ENCODE measurements at regions not wholly inside any gene's neighbourhood (a gene's known extent, or its start where the extent isn't known, plus 50 kb on each side); places are given as distances from the start of the nearest gene placed in this dataset.

DNA sequence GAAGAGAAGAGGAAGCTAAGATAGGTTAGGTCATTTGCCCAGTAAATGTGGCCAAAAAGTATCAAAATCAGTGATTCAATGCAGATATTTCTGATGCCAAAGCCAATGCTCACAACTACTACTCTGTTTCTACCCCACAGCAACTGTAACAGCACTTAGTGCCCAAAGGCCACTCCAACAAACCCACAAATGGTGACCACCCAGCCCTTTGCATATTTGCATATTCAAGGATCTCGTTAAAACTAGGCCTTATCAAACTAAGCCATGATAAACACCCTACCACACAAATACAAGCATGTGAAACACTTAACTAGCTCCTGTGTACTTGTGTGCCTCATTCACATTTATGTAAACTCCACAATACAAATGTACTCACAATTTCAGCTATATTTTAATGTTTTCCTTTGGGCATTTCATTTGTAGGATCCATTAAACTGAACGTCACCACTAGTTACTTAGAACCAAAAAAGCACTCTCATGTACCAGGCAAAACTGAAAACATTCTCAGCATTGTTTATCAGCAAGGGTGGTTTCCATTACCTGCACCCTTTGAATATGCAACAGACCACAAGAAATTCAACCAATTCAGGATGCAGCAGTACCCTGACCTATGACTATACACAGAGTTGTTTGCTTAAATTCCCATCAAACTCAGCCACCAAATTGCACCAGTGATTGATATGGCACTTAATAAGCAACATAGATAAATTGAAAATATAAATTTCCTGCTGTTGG is 111.2 kb upstream of the STT3B start:
- TF ChIP-seq EZH2 (IDR thresholded peaks at IDR 0.05; ENCODE audit: borderline replicate concordance, low read depth, low read length, severe bottlenecking) = no peak
- no peak for TF ChIP-seq FOS (IDR thresholded peaks at IDR 0.05; ENCODE audit: borderline replicate concordance, insufficient read depth, low read length)
- no peak for TF ChIP-seq POLR2AphosphoS5 (IDR thresholded peaks at IDR 0.05; ENCODE audit: insufficient read depth, low read depth, low read length)
- no peak for TF ChIP-seq MYC (IDR thresholded peaks at IDR 0.05; ENCODE audit: low read depth, low read length)
- TF ChIP-seq GATA2 (IDR thresholded peaks at IDR 0.05; ENCODE audit: insufficient read depth, insufficient read length, low read depth, low read length) = no peak
- TF ChIP-seq, protein P1, sequence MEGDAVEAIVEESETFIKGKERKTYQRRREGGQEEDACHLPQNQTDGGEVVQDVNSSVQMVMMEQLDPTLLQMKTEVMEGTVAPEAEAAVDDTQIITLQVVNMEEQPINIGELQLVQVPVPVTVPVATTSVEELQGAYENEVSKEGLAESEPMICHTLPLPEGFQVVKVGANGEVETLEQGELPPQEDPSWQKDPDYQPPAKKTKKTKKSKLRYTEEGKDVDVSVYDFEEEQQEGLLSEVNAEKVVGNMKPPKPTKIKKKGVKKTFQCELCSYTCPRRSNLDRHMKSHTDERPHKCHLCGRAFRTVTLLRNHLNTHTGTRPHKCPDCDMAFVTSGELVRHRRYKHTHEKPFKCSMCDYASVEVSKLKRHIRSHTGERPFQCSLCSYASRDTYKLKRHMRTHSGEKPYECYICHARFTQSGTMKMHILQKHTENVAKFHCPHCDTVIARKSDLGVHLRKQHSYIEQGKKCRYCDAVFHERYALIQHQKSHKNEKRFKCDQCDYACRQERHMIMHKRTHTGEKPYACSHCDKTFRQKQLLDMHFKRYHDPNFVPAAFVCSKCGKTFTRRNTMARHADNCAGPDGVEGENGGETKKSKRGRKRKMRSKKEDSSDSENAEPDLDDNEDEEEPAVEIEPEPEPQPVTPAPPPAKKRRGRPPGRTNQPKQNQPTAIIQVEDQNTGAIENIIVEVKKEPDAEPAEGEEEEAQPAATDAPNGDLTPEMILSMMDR (IDR thresholded peaks at IDR 0.05; ENCODE audit: extremely low read depth in 1 of 2, insufficient read depth in 1 of 2, low read depth in 1 of 2, low read length in 2 of 2) = no peak
- TF ChIP-seq JUN (IDR thresholded peaks at IDR 0.05; ENCODE audit: borderline replicate concordance, insufficient read depth, insufficient read length, low read depth) = no peak
- TF ChIP-seq POLR2A (IDR thresholded peaks at IDR 0.05; ENCODE audit: low read depth, low read length) = no peak
- TF ChIP-seq, protein P2, sequence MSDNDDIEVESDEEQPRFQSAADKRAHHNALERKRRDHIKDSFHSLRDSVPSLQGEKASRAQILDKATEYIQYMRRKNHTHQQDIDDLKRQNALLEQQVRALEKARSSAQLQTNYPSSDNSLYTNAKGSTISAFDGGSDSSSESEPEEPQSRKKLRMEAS (IDR thresholded peaks at IDR 0.05; ENCODE audit: insufficient read depth, insufficient read length) = no peak
- no peaks in the 10 kb centered on the region for H4K20me1 ChIP-seq (replicated peaks; ENCODE audit: control insufficient read depth, extremely low read depth, insufficient read depth, low read length)
- dilution Hi-C loops (cut with MboI; ENCODE audit: extremely low pct_ligation_motif_present, low sequenced_read_pairs) = no loop called here
- no peak overlapping the region for H2AFZ ChIP-seq (ENCODE audit: low read depth, low read length)
- no TSS peak for BruUV-seq (replicated peaks)
- H3K27me3 ChIP-seq (ENCODE audit: control insufficient read depth in 2 of 2, insufficient read depth in 2 of 2, low read length in 2 of 2) = peaks cover 0 to 2% of the 10 kb centered on the region in 2 experiments
- no peaks in the 10 kb centered on the region for H3K36me3 ChIP-seq (ENCODE audit: control insufficient read depth in 2 of 2, extremely low read depth in 1 of 2, insufficient read depth in 2 of 2, low read length in 2 of 2)
- H3K79me2 ChIP-seq (ENCODE audit: control insufficient read depth, insufficient read depth, low read length) = no peaks in the 10 kb centered on the region
- FAIRE-seq = no peak
- ChIA-PET CTCF (interaction anchor here (1.2 to 1.5 kb wide), 2 partner anchors 29 to 48 kb away, joined by 3 read pairs; no protein-coding TSS in a partner anchor), POLR2A (no interaction called here)
- no peak for DNase-seq (ENCODE audit: low read depth, low spot score)
- H3K9ac ChIP-seq (replicated peaks; ENCODE audit: extremely low read depth, insufficient read depth, low read length) = no peak overlapping the region
- no peak overlapping the region for H3K4me2 ChIP-seq (ENCODE audit: insufficient read depth, low read length)
- intact Hi-C loops (cut with micrococcal nuclease) = no loop called here
- no peak overlapping the region for H3K27ac ChIP-seq (ENCODE audit: insufficient read depth, low read depth, low read length)
- no peak overlapping the region for H3K4me3 ChIP-seq (replicated peaks in 1 of 3; ENCODE audit: insufficient read depth in 1 of 3, low read depth in 1 of 3, low read length in 3 of 3)
- H3K9me3 ChIP-seq (replicated peaks; ENCODE audit: control insufficient read depth, insufficient read depth, low read length) = no peaks in the 10 kb centered on the region
- no peaks in the 10 kb centered on the region for H3K9me1 ChIP-seq (replicated peaks; ENCODE audit: control insufficient read depth, extremely low read depth, insufficient read depth, low read length)
- no peaks in the 10 kb centered on the region for H3K4me1 ChIP-seq (ENCODE audit: control insufficient read depth, extremely low read depth, insufficient read depth, low read length)

Measured in endothelial cell of umbilical vein (primary cell).